GM21529 (cell line): ENCODE measurements at regions not wholly inside any gene's neighbourhood (a gene's known extent, or its start where the extent isn't known, plus 50 kb on each side); places are given as distances from the start of the nearest gene placed in this dataset.

Source experiments
- ATAC-seq: cut with Tn5 transposase; IDR thresholded peaks from one replicate; pipeline ENCODE4 v1.9.1; 2021; ENCODE audit not compliant: unreplicated experiment

- ATAC-seq, result no peak
Observed at GRCh38 chr2:30339071-30339470, 107.7 kb downstream of the LBH start.

- ATAC-seq, result no peak
Observed at GRCh38 chr2:30341500-30342267, 105.4 kb upstream of the LCLAT1 start.

GRCh38 chr2:30346471-30347169 lies 100.4 kb upstream of the LCLAT1 start:
- ATAC-seq, result no peak

GRCh38 chr2:30348825-30349224 lies 98.2 kb upstream of the LCLAT1 start:
- ATAC-seq, result no peak

- ATAC-seq, result no peak
Observed at GRCh38 chr2:30349691-30350090, 97.4 kb upstream of the LCLAT1 start.

- no peak for ATAC-seq
Observed at GRCh38 chr2:30351116-30351515, 95.9 kb upstream of the LCLAT1 start.

- no peak for ATAC-seq
Observed at GRCh38 chr2:30351949-30352348, 95.1 kb upstream of the LCLAT1 start.

- no peak for ATAC-seq
Observed at GRCh38 chr2:30354150-30354549, 92.9 kb upstream of the LCLAT1 start.

- ATAC-seq, result no peak
Observed at GRCh38 chr2:30354621-30355020, 92.4 kb upstream of the LCLAT1 start.

GRCh38 chr2:30355306-30355705 lies 91.7 kb upstream of the LCLAT1 start:
- ATAC-seq, result no peak

GRCh38 chr2:30356071-30356470 lies 91.0 kb upstream of the LCLAT1 start:
- ATAC-seq, result no peak

GRCh38 chr2:30356776-30357175 lies 90.3 kb upstream of the LCLAT1 start:
- ATAC-seq, result no peak

- ATAC-seq, result no peak
Observed at GRCh38 chr2:30358351-30358750, 88.7 kb upstream of the LCLAT1 start.

- no peak for ATAC-seq
Observed at GRCh38 chr2:30358842-30359241, 88.2 kb upstream of the LCLAT1 start.

- ATAC-seq, result no peak
Observed at GRCh38 chr2:30359644-30360167, 87.3 kb upstream of the LCLAT1 start.

- ATAC-seq, result no peak
Observed at GRCh38 chr2:30361751-30362394, 85.2 kb upstream of the LCLAT1 start.

- no peak for ATAC-seq
Observed at GRCh38 chr2:30362468-30363081, 84.5 kb upstream of the LCLAT1 start.

- no peak for ATAC-seq
Observed at GRCh38 chr2:30363406-30363805, 83.6 kb upstream of the LCLAT1 start.

- no peak for ATAC-seq
Observed at GRCh38 chr2:30365201-30365600, 81.8 kb upstream of the LCLAT1 start.

GRCh38 chr2:30366199-30366691 lies 80.8 kb upstream of the LCLAT1 start:
- no peak for ATAC-seq
